GM12892 (cell line): ENCODE measurements at regions not wholly inside any gene's neighbourhood (a gene's known extent, or its start where the extent isn't known, plus 50 kb on each side); places are given as distances from the start of the nearest gene placed in this dataset.

Source experiments
- DNase-seq: peaks from one replicate; pipeline ENCODE4 v3.0.0; 2011; ENCODE audit not compliant: insufficient read length
- FAIRE-seq: peaks from 2 replicates; lab custom pipeline; 2011; peaks lifted over from hg19 to GRCh38; lab: Jason Lieb, UNC
- POLR2A ChIP-seq: IDR thresholded peaks from 2 replicates; pipeline ENCODE4 v1.6.1; 2011; ENCODE audit warnings: low read depth, low read length, control low read depth
- POLR2AphosphoS5 ChIP-seq: IDR thresholded peaks from 2 replicates; pipeline ENCODE4 v1.6.1; 2011; ENCODE audit warnings: low read depth, low read length, control low read depth
- TAF1 ChIP-seq: IDR thresholded peaks from 2 replicates; pipeline ENCODE4 v1.6.1; 2011; ENCODE audit warnings: low read depth, mild to moderate bottlenecking, control low read depth, low read length, borderline replicate concordance

- FAIRE-seq (no peak), DNase-seq (no peak)
- no peak for TF ChIP-seq POLR2AphosphoS5
- no peak for TF ChIP-seq POLR2A
- TF ChIP-seq TAF1 = no peak
These were observed 131.0 kb downstream of the RAP2A start for GRCh38 chr13:97564956-97565355.

DNA sequence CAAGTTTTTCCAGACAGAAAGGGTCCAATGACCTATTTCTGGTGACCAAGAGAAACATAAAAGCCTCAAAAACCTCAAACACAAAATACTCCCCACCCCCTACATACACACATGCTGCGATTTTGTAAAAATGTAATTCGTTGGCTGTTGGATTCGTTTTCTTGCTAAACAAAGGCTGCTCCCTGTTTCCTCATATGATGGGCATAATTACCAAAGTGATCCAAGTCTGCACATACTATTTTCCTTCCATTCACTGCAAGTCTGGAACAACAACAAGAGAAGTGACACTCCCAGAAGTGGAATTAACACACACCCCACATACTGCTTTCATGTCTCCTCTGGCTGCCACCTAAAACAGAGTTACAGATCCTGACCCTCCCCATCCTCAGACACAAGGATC lies 131.9 kb downstream of the RAP2A start:
- no peak for TF ChIP-seq POLR2AphosphoS5
- no peak for TF ChIP-seq TAF1
- TF ChIP-seq POLR2A = no peak
- no peak for DNase-seq
- FAIRE-seq = no peak

DNA sequence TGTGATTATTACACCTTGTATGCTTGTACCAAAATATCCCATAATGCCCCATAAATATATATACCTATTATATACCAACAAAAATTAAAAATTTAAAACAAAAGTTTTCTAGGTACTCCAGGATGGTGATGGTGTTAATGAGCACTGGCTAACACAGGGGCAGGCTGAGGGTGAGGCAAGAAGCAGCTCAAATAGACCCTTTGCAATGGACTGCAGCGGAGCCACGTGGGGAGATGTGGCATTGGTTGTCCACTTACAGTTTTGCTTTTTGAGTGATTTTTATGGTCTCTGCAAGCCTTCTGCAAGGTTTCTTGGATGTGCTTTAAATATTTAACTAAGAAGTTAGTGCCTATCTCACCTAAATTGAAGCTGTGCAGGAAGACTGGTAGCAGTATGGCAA lies 132.9 kb downstream of the RAP2A start:
- FAIRE-seq (no peak), DNase-seq (no peak)

GRCh38 chr13:97567510-97568243 lies 133.7 kb downstream of the RAP2A start:
- DNase-seq (peak; percentile 14), FAIRE-seq (peak; percentile 92)
- no peak for TF ChIP-seq TAF1
- no peak for TF ChIP-seq POLR2A
- no peak for TF ChIP-seq POLR2AphosphoS5

More for the DNA sequence above, 132.9 kb downstream of the RAP2A start:
- TF ChIP-seq TAF1 = no peak
- TF ChIP-seq POLR2A = no peak
- TF ChIP-seq POLR2AphosphoS5 = no peak

- no peak for TF ChIP-seq POLR2AphosphoS5
- TF ChIP-seq POLR2A = no peak
- no peak for TF ChIP-seq TAF1
- FAIRE-seq (no peak), DNase-seq (no peak)
These were observed 134.9 kb downstream of the RAP2A start for GRCh38 chr13:97568850-97569249.

DNA sequence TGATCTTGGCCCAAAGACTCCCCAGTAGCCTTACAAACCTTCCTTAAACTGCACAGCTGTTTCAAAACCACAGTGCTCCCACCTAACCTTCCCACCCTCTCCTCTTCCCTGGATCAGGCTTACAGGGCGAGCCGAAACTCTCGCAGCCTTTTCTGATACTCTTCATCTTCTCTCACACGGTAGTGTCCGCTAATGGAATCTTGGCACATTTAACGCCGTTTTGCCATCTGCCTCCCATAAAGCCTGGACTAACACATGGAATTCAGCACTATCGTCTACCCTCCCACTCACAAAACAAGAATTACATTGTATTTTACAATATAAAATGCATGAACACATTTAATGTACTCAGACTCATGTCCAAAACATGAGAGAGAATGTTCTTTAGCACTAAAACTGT lies 135.9 kb downstream of the RAP2A start:
- DNase-seq (no peak), FAIRE-seq (no peak)
- TF ChIP-seq POLR2AphosphoS5 = no peak
- no peak for TF ChIP-seq TAF1
- TF ChIP-seq POLR2A = no peak

- DNase-seq = no peak
- FAIRE-seq = no peak
- TF ChIP-seq POLR2AphosphoS5 = no peak
- TF ChIP-seq TAF1 = no peak
- TF ChIP-seq POLR2A = no peak
These were observed 136.5 kb downstream of the RAP2A start for GRCh38 chr13:97570442-97570841.

- no peak for DNase-seq
- no peak for FAIRE-seq
- no peak for TF ChIP-seq POLR2A
- no peak for TF ChIP-seq TAF1
- no peak for TF ChIP-seq POLR2AphosphoS5
These were observed 139.0 kb downstream of the RAP2A start for GRCh38 chr13:97573011-97573410.

- FAIRE-seq = peak; percentile 21
- DNase-seq = no peak
- no peak for TF ChIP-seq TAF1
- TF ChIP-seq POLR2A = no peak
- TF ChIP-seq POLR2AphosphoS5 = no peak
These were observed 141.0 kb downstream of the RAP2A start for GRCh38 chr13:97574926-97575325.

DNA sequence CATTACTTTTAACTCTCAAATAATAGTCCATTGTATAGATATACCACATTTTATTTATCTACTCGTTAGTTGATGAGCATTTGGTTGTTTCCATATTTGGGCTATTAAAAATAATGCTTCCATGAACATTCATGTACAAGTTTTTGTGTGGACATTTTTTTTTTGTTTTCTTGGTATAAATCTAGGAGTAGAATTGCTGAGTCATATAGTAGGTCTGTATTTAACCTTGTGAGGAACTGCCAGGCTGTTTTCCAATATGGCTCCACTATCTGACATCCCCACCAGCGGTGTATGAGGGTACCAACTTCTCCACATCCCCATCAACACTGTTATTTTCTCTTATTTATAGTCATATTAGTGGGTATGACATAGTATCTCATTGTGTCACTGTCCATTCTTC lies 143.1 kb downstream of the RAP2A start:
- TF ChIP-seq POLR2A = no peak
- TF ChIP-seq POLR2AphosphoS5 = no peak
- no peak for TF ChIP-seq TAF1
- FAIRE-seq (no peak), DNase-seq (no peak)

DNA sequence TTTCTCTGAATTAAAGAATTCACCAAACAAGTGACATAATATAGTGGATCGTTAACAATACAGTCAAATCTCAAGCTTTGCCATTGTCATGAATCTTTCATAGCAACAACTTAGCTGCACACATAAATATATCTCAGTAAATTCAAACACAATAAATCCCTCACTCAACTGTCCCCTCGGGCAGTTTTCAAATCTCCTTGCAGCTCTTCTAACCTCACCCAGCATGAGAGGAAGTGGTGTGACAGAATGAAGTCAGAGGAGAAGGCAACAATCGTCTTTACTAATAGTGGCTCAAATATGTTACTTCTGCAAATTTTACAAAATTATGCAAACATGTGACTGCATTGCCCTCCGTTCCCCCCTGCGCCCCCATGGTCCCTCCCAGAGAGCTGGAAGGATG lies 148.2 kb downstream of the RAP2A start:
- DNase-seq (no peak), FAIRE-seq (peak; percentile 33)
- TF ChIP-seq TAF1 (no peak), POLR2AphosphoS5 (no peak), POLR2A (no peak)

- no peak for DNase-seq
- FAIRE-seq = no peak
- TF ChIP-seq POLR2AphosphoS5 = no peak
- TF ChIP-seq POLR2A = no peak
- TF ChIP-seq TAF1 = no peak
These were observed 150.0 kb downstream of the RAP2A start for GRCh38 chr13:97583907-97584497.

DNA sequence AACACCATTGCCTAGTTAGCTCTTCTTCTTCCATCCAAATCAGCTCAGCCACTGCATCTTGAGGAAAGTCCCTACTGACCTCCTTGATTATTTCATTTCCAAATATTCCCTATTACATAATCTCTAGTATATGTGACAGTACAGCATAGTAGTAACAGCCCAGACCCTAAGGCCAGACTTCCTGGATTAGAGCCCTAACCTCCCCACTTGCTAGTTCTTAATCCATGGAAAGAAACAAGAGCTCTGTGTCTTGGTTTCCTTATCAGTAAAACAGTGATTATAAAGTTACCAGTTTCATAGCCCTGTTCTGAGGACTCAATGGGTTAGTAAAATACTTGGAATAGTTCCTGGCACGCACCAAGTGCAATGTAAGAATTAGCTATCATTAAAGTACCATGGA lies 153.0 kb downstream of the RAP2A start:
- no peak for FAIRE-seq

More for the DNA sequence above, 153.0 kb downstream of the RAP2A start:
- no peak for DNase-seq
- TF ChIP-seq POLR2AphosphoS5 = no peak
- no peak for TF ChIP-seq TAF1
- TF ChIP-seq POLR2A = no peak
